ENCODE measurements at regions not wholly inside any gene's neighbourhood (a gene's known extent, or its start where the extent isn't known, plus 50 kb on each side); places are given as distances from the start of the nearest gene placed in this dataset.
A peak's percentile ranks its signal among the peaks of the same experiment; 100 is the strongest.

DNA sequence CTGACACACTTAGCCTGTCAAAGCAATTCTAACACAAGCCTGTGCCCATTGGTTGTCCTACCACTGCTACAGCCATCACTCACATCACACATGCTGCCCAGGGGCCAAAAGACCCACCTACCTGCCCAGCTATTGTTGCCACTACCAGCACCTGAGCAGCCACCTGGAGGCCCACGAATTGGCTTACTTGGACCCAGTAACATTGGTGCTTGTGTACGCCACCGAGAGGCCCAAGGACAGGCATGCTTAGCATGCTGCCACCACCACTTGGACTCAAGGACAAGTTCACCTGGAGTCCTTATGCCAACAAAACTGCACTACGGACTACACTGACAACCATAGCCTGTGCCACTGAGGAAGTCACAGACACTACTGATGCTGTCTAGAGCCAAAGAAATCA, 221.1 kb downstream of the SLC38A4 start:
- peaks cover 0 to 4% of the 10 kb centered on the region in 2 donors for H3K36me3 Mint-ChIP-seq
- DNase-seq = no peak
- Histone ChIP-seq H3K4me1 (ENCODE audit: control insufficient read depth in 1 of 2, insufficient read depth in 2 of 2, low read length in 2 of 2) (no peaks in the 10 kb centered on the region), H2AFZ (ENCODE audit: insufficient read depth, low read depth, low read length, poor library complexity, severe bottlenecking) (no peak overlapping the region), H3K79me2 (ENCODE audit: insufficient read depth, low read length) (no peaks in the 10 kb centered on the region), H3K27ac (ENCODE audit: low read depth in 1 of 2, low read length in 2 of 2) (no peak overlapping the region), H3K9me3 (replicated peaks in 1 of 2; ENCODE audit: control insufficient read depth in 1 of 2, insufficient read depth in 1 of 2, low read length in 2 of 2) (peaks cover 0 to 13% of the 10 kb centered on the region in 2 donors), H3K36me3 (replicated peaks in 1 of 2; ENCODE audit: control insufficient read depth in 1 of 2, insufficient read depth in 2 of 2, low read length in 2 of 2) (no peaks in the 10 kb centered on the region), H3K4me3 (replicated peaks in 1 of 3; ENCODE audit: low read depth in 2 of 3, low read length in 3 of 3) (no peak overlapping the region), H3K4me2 (replicated peaks; ENCODE audit: extremely low read depth, low read length, poor library complexity, severe bottlenecking) (no peak overlapping the region), H3K9ac (ENCODE audit: insufficient read depth, low read length, poor library complexity, severe bottlenecking) (no peak overlapping the region), H3K27me3 (ENCODE audit: control insufficient read depth in 2 of 2, insufficient read depth in 2 of 2, low read length in 2 of 2) (no peaks in the 10 kb centered on the region), H4K20me1 (ENCODE audit: insufficient read depth, low read length) (no peaks in the 10 kb centered on the region)
- TF ChIP-seq, protein P1, sequence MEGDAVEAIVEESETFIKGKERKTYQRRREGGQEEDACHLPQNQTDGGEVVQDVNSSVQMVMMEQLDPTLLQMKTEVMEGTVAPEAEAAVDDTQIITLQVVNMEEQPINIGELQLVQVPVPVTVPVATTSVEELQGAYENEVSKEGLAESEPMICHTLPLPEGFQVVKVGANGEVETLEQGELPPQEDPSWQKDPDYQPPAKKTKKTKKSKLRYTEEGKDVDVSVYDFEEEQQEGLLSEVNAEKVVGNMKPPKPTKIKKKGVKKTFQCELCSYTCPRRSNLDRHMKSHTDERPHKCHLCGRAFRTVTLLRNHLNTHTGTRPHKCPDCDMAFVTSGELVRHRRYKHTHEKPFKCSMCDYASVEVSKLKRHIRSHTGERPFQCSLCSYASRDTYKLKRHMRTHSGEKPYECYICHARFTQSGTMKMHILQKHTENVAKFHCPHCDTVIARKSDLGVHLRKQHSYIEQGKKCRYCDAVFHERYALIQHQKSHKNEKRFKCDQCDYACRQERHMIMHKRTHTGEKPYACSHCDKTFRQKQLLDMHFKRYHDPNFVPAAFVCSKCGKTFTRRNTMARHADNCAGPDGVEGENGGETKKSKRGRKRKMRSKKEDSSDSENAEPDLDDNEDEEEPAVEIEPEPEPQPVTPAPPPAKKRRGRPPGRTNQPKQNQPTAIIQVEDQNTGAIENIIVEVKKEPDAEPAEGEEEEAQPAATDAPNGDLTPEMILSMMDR (IDR thresholded peaks at IDR 0.05) = no peak
- no peaks in the 10 kb centered on the region for H3K27me3 Mint-ChIP-seq (ENCODE audit: low read depth in 3 of 3)
- peaks cover 2% of the 10 kb centered on the region for H3K4me1 Mint-ChIP-seq
- H3K4me3 Mint-ChIP-seq = no peak overlapping the region
- no peak overlapping the region for H3K27ac Mint-ChIP-seq
- 96% methylated on average over 4 of the region's 4 CpGs for WGBS (ENCODE audit: insufficient coverage)
- H3K9me3 Mint-ChIP-seq = peaks cover 9 to 23% (median 13%) of the 10 kb centered on the region in 7 donors
- intact Hi-C loops (cut with micrococcal nuclease) = no loop called here

DNA sequence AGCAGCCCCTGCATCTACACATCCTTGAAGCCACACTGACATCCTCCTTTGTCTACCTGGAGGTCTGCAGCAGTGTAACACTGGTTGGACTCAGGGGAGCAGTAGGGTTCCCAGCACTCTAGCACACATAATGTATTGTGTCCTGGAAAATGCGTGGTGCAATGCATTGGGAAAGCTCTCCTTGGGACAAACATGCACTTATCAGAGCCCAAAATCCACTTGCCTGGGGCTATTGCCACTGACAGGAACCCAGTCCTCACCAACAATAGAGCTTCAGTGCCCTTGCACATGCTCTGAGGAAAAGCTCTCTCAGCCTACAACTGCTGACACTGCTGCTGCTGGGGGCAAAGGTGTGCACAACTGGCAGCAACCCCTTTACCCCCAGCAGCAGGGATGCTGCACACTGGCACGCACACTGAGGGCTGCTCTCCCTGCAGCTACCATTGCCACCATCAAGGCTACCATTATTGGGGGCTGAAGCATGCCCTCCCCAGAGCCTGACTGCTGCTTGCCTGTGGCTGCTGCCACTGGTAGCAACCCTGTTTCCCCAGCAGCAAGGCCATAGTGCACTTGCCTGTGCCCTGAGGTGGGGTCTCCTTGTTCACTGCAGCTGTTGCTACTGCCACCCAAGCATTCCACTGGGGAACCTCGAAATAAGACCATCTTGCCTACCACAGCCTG, 221.9 kb downstream of the SLC38A4 start:
- H3K9ac ChIP-seq (ENCODE audit: insufficient read depth, low read length, poor library complexity, severe bottlenecking) = no peak overlapping the region
- H3K27me3 Mint-ChIP-seq (ENCODE audit: low read depth in 3 of 3) = no peaks in the 10 kb centered on the region
- no peaks in the 10 kb centered on the region for H3K36me3 ChIP-seq (replicated peaks in 1 of 2; ENCODE audit: control insufficient read depth in 1 of 2, insufficient read depth in 2 of 2, low read length in 2 of 2)
- H3K27me3 ChIP-seq (ENCODE audit: control insufficient read depth in 2 of 2, insufficient read depth in 2 of 2, low read length in 2 of 2) = no peaks in the 10 kb centered on the region
- intact Hi-C loops (cut with micrococcal nuclease) = no loop called here
- H2AFZ ChIP-seq (ENCODE audit: insufficient read depth, low read depth, low read length, poor library complexity, severe bottlenecking) = no peak overlapping the region
- no peak overlapping the region for H3K4me3 ChIP-seq (replicated peaks in 1 of 3; ENCODE audit: low read depth in 2 of 3, low read length in 3 of 3)
- no peak for DNase-seq
- H3K79me2 ChIP-seq (ENCODE audit: insufficient read depth, low read length) = no peaks in the 10 kb centered on the region
- WGBS (ENCODE audit: insufficient coverage) = 97% methylated on average over 3 of the region's 3 CpGs
- no peaks in the 10 kb centered on the region for H4K20me1 ChIP-seq (ENCODE audit: insufficient read depth, low read length)
- TF ChIP-seq, protein P1 (IDR thresholded peaks at IDR 0.05) = no peak
- H3K9me3 ChIP-seq (replicated peaks in 1 of 2; ENCODE audit: control insufficient read depth in 1 of 2, insufficient read depth in 1 of 2, low read length in 2 of 2) = peaks cover 0 to 13% of the 10 kb centered on the region in 2 donors
- H3K4me2 ChIP-seq (replicated peaks; ENCODE audit: extremely low read depth, low read length, poor library complexity, severe bottlenecking) = no peak overlapping the region
- peaks cover 13 to 27% (median 16%) of the 10 kb centered on the region in 7 donors for H3K9me3 Mint-ChIP-seq
- H3K4me1 ChIP-seq (ENCODE audit: control insufficient read depth in 1 of 2, insufficient read depth in 2 of 2, low read length in 2 of 2) = no peaks in the 10 kb centered on the region
- peak overlapping the region in 1 of 7 donors; percentile 75 for H3K27ac Mint-ChIP-seq
- H3K36me3 Mint-ChIP-seq = peaks cover 0 to 4% of the 10 kb centered on the region in 2 donors
- H3K27ac ChIP-seq (ENCODE audit: low read depth in 1 of 2, low read length in 2 of 2) = no peak overlapping the region
- H3K4me1 Mint-ChIP-seq = no peaks in the 10 kb centered on the region
- no peak overlapping the region for H3K4me3 Mint-ChIP-seq

Measured in CD14-positive monocyte (primary cell).